ENCODE measurements at regions not wholly inside any gene's neighbourhood (a gene's known extent, or its start where the extent isn't known, plus 50 kb on each side); places are given as distances from the start of the nearest gene placed in this dataset.
"Not testable (repeated sequence)": the region's sequence is repeated elsewhere in the genome, so short reads cannot be mapped to it uniquely, and the experiment has no call there.

DNA sequence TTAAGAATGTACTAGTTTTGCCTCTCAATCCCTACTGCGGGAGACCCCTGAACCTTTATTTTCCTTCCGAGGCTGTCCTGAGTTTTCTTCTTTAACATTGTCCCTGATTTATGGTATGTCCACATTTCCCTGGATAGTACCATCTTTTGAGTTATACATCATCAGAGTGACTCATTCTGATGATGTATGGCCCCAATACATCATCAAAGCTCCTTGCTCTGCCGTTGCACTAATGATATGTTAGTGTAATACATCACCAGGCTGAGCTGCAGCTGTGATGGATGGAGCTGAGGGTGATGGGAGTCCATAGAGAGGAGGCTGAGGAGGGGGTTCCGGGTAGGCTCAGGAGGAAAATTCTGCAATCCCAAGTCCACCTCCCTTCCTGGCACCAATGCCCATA is 986.5 kb downstream of the KCNMA1 start:
- no peak for DNase-seq

DNA sequence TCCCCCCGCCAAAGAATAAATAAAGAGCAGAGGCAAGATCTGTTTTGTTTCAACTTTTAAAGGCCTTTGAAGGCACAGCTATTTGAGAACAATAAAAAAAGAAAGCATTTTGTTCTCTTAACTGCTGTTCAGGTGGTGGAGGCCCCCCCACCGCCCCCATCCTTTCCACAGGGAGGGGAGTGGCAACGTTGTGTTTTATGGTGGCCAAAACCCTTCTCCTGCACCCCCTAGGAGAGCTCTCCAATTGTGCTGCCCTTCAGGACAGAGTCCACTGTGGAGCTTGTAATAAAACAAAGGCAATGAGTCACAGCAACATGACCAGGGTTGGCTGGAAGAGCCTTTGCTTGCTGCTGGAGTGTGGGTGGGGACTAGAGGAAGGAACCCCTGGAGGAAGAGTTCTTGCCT is 987.9 kb downstream of the KCNMA1 start:
- no peak for DNase-seq

DNA sequence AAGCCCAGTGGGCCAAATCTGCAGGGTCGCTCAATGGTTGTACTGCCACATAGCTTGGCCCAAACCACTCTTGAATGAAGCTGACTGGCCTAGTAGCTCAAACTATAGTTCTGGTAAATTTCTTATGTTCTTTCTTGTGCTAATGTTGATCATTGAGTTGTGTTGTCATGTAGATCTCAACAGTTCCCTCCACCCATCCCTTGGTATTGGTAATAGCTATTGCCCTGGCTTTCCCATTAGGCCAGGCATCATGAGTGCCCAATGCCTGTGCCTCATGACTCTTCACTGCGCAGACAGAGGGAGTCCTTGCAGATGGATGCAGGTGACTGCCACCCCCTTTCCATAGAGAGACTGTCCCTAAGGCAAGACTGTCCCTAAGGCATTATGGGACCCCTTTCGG is 988.4 kb downstream of the KCNMA1 start:
- no peak for DNase-seq

DNA sequence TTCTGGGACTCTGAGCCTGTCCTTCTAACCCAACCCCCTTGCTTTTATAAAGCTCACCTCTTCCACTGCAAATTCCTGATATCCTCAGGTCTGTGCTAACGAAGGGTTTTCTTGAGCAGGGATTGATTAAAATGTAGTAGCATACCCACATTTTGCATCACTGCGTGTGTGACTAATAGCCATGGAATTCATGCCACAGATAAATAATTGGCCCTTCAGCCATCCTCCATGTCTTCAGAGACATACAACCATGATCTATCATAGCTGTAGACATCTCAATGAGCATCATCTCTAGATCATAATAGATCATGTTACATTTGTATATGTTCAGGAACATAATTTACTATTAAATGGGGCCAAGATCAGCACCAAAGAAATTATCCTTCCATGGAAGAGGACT is 990.3 kb downstream of the KCNMA1 start:
- no peak for DNase-seq

DNA sequence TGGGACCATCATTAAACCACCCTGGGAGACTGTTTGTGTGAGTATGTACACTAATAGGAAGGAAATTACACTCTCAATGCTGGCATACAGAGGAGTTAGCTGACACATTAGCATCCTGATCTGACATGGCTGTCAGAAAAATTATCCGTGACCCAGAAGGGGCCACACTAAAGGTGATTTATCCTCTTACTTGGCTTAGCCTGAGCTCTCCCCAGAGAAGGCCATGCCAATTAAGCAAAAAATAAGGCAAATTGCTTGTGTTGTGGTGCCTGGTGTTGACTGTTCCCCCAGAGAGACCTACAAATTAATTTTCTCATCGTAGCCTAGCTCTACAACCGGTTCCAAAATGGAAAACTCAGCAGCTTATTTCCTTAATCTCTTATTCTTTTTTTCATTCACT is 992.3 kb downstream of the KCNMA1 start:
- no peak for DNase-seq

DNA sequence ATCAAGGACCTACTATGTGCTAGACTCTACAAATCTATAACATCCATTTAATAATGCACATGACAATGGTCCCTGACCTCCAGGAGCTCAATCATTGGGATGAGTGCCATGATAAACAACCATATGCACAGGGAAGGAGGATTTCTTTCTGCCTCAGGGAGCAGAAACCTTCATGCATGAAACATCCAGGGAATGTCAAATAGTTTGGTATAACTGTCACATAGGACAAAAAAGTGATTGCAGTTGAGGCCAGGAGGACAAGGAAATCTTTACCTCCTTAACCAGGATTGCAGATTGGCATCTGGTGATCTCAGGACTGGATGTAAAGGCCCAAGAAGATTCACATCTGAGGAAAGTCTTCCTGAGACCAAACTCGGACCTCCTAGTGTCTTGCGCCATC is 993.1 kb downstream of the KCNMA1 start:
- no peak for DNase-seq

DNA sequence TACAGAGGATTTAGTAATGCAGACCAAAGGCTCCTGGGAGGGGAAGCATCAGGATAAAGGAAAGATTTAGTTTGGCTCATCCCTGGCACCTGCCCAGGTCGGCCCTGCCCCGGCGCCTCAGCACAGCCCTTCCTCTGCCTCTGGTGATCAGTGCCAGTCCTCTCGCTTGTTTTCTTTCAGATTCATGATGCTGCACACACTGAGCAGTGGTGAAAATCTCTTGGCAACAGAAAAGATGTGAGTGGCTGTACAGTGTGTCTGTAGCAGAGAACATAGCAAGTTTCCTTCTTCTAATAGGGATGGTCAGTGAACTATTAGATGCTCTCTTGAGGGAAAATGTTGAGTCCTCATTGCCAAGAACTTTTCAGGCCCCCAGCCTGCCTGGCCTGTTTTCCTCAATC is 994.1 kb downstream of the KCNMA1 start:
- DNase-seq, result no peak

DNA sequence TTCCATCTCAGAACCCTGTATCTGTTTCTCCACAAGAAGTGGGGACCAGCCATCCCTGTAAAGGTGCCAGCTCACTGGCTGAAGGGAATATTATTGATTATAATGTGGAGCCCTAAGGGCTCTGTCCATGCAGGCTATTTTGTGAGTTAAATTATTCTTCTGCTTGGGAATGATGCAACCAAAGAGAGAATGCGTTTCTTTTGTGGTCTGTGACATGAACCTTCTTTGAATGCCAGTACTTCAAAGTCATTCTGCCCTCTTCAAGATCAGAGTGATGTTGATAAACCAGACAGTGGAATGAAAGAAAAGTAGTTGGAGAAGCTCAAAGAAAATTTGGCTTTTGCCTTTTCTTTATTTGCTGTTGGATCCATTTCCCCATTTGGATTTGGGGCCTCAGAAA is 995.2 kb downstream of the KCNMA1 start:
- DNase-seq, result no peak

DNA sequence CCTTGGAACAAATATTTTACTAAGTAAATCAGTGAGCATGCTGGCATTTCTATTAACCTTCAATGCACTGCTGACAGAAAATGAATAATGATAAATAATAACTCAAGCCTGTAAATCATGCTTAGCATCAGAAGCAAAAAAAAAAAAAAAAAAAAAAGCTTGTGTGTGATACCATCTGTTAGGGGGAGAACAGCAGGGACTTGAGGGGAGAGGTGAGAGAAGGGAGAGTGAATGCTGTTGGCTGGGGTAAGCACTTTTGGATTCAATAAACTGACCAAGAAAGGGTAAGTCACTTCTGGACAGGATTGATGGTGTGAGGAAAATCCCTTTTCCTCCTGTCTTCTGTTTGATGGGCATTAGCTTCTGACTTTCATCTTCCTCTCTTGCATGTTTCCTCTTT is 996.4 kb downstream of the KCNMA1 start:
- DNase-seq, result no peak

DNA sequence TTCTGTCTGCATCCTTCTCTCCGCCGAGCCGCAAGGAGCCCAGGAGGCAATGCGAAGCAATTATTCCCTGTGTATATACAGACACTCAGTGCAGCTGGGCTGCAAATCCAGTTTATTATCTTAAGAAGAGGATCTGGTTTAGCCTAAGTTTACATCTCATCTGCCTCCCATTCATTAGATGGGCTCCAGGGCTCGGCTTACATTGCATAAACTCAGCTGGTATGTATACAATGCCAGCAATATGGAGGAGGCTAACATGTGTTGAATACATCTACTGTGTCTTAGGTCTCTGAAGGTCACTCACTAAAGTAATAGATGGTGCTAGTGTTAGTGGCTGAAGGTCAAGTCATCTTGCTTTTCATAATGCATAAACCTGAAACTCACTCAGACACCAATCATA is 996.8 kb downstream of the KCNMA1 start:
- no peak for DNase-seq

DNA sequence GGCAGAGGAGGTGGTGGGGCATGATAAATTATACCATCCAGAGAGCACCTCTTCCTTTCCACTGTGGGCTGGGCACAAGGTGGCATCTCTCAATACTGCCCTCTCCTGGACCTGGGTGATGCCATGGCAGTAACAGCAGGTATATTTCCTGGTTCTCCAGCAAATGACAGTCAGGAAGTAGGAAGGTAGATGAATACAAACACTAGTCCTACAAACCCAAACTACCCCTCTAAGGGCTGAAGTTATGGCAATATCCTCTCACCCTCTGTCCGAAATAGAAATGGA is 1004.9 kb downstream of the KCNMA1 start:
- DNase-seq, result no peak

DNA sequence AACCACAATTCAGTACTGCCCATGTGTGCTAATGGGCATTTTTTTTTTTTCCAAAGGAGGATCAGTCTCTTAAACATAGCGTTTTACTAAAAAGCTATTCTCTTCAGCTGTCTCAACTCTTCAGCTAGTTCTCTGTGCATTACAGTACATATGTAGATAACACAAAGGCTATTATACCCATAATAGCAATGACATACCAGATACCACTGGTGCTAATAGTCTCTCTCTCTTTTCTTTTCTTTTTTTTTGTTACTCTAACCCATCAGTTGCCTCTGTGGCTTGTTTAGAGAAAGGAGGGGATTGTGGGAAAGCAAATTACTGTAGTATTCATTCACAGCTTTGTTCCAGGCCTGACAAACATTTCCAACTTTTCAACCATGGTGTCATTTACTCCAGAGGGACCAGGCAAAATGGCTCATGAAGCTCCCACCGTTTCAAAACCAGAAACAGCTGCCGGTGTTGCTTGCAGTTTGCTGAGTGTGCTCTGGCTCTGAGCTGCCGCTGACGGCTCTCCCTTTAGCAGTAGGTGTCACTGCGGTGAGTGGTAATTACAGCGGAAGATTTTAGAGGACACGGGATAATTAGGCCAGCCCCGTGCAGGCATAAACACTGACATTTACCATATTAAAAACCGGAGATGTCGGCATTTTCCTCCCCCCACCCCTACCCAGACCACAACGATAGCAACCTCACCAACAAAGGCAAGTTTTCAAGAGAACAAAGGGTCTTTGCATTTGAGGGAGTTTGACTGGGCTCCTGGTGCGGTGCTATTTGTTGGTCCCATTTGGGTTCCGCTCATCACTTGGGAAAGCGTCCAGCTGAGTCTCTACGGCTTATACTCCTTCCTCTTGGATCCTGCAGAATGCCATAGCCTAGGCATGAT is 1005.5 kb downstream of the KCNMA1 start:
- DNase-seq, result no peak

DNA sequence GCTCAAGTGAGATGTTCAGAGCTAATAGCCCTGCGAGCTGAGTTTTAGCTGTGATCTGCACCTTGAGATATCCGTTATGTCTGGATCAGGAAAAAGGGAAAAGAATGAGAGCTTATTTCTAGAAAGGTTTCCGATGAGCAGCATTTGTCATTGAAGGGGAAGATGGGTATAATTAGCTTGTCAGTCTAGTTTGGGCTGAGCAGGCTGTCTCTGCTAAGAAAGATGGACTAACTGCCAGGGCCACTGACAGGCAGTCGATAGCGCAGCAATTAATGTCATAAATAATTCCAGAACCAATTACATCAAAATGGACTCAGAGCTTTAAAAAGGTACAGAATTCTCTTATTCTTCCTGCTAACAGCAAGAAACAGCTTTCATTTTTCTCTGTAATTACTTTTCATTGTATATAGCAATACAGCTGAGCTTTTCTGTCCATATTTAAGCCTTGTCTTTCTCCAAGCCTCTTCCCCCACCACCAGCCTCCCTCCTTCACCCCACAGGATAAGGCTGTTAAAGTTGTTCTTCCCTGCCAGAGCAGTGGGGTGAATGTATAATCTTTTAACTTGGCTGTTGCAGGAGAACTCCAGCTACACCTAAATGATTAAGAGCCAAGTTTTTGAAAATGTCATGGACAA is 1006.5 kb downstream of the KCNMA1 start:
- no peak for DNase-seq

DNA sequence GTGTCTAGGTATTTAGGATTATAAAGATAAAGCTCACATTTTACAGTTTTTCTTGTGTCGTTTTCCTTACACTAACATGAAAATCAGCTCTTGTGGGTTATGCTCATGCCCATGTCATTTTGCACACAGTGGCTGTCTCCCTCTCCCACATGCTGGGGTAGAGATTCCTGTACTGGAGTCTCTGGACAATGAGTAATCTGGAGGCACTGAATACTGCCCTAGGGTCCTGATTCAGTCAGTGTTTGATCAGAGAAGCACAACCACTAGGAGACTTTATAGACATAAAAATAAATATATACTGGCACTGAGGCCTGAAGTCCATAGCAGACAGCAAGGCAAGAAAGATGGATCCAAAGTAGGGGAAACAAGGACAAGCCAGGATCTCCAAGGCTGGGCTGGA is 1008.8 kb downstream of the KCNMA1 start:
- no peak for DNase-seq

DNA sequence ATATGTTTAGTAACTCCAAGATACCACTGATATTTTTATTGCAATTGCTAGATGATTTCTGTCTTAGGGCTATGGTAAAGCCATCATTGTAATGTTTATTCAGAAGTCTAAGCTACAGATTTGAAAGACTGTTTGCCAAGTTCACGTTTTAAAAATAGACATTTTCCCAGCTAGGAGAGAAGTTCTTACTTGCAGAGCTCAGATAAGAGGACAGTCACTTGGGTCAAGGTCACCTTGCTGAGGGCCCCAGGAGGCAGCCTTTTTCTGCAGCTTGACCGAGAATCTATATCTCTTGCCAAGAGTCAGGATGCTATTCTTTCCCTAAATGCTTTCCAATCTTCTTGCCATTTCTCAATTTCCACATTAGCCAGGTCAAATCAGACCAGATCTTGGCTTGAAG is 1011.2 kb downstream of the KCNMA1 start:
- no peak for DNase-seq

DNA sequence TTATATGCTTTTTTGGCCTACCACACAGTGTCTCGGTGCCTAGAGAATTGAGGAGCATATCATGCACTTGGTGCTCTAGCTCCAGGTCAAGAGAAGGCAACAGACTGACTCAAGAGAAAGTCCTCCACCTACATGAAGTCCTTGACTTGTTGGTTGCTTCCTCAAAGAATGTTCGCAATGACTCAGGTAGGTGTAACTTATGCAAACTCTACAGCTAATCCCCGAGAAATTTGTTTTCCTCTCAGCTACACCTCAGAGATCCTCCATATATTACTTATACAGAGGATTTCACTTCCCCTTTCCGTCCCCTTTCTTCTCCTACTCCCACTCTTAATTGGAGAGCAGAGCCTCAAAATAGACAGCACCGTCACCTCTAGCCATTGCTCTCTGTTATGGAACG is 1013.1 kb downstream of the KCNMA1 start:
- DNase-seq, result no peak

DNA sequence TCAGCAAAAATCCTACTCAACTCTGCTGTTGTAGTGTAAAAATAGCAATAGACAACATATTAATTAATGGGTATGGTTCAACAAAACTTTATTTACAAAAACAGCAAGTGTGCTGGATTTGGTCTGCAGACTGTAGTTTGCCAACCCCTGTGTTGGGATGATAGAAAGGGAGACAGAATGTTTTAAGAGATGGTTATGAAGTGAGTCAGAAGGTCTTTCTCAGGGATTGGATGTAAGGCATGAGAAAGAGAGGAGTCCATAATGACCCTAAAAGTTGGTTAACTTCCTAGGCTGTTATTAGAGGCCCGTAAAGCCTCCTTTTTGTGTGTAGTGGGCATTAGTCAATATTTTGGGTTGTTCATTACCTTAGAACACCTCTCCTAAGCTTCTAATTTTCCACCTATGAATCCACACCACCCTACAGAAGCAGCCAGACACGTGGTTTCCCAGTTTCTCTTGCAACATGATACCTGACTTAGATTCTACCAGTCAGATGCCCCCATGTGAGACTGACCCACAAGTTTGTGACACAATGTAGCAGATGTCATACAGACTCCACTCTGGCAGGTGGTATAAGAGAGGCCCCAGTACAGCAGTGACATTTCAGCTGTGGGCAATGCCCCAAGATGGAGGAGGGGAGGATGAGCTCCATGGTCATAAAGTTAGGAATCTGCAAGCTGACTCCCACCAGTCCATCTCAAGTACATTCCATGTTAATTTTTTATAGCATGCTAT is 1015.6 kb downstream of the KCNMA1 start:
- DNase-seq, result no peak

DNA sequence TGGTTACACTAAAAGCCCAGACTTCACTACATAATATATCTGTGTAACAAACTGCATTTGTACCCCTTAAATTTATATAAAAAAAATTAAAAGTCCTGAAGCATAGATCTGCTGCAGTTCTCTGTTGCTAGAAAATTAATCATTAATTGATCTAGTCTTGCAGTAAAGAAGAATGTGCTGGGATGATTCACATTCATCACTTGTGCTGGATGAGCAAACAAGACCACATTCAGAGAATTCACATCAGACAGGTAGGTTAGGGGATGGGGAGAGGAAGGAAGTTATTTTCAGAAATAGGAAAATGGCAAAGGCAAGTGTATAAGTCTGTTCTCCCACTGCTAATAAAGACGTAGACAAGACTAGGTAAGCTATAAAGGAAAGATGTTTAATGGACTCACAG is 1019.0 kb downstream of the KCNMA1 start:
- no peak for DNase-seq

DNA sequence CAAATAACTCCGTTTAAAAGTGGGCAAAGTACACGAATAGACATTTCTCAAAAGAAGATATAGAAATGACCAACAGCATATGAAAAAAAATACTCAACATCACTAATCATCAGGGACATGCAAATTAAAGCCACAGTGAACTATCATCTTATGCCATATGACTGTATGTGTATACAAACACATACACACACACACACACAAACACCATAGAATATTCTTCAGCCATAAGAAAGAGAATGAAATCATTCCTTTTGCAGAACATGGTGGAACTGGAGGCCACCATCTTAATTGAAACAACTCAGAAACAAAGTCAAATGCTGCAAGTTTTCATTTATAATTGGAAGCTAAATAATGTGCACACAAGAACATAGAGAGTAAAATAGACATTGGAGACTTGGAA is 1019.4 kb downstream of the KCNMA1 start:
- no peak for DNase-seq

DNA sequence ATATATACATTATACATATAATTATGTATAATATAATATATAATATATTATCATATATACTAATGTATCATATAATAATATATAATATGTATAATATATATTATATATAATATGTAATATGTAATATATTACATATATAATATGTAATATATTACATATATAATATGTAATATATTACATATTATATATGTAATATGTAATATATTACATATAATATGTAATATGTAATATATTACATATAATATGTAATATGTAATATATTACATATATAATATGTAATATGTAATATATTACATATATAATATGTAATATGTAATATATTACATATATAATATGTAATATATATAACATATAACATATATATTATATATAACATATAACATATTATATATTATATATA is 1020.9 kb downstream of the KCNMA1 start:
- DNase-seq, result not testable (repeated sequence)

DNA sequence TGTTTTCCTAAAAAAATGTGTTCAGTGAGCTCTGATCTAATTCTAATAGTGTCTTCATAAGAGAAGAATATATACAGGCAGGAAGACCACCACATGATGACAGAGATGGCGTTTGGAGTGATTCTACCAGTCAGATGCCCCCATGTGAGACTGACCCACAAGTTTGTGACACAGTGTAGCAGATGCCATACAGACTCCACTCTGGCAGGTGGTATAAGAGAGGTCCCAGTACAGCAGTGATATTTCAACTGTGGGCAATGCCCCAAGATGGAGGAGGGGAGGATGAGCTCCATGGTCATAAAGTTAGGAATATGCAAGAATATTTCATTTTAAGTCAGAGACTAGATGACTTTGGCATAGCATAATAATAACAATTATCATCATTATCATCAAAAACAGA is 1022.6 kb downstream of the KCNMA1 start:
- DNase-seq, result no peak

Data from DMS 273 treated with DMSO at 0.1 percent for 48 hours (cell line).